ENCODE measurements at regions not wholly inside any gene's neighbourhood (a gene's known extent, or its start where the extent isn't known, plus 50 kb on each side); places are given as distances from the start of the nearest gene placed in this dataset.

DNA sequence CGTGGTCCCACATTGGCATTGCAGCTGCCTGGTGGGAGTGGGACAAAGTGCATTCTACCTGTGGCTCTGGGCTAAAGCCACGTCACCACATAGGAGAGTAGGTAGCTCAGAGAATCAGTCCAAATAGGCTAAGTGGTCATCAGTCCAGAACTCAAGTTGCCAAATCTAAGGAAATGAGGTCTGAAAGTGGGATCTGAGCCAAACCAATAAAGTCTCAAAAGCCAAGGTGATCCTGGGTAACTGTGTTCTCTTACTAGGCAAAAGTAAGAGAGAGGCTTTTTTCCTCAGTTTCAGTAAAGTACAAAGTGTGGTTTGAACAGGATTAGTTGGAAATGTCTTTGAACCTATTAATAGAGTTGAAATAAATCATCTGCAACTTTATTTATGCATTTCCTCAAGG is 68.6 kb upstream of the CNKSR3 start:
- H3K27me3 ChIP-seq (ENCODE audit: control insufficient read depth, extremely low read depth, insufficient read depth, low read length), result no peaks in the 10 kb centered on the region
- no peaks in the 10 kb centered on the region for H3K9me3 ChIP-seq (ENCODE audit: control insufficient read depth, low read depth, low read length)
- dilution Hi-C loops (cut with MboI; ENCODE audit: extremely low pct_ligation_motif_present, low sequenced_read_pairs), result no loop called here
- H3K9ac ChIP-seq (ENCODE audit: control insufficient read depth, extremely low read depth, insufficient read depth, low read length), result no peak overlapping the region
- no peaks in the 10 kb centered on the region for H3K9me1 ChIP-seq (ENCODE audit: control insufficient read depth, extremely low read depth, insufficient read depth, low read length)
- peaks cover 14% of the 10 kb centered on the region for H3K4me1 ChIP-seq (ENCODE audit: control insufficient read depth, extremely low read depth, insufficient read depth, low read length)
- H3K4me2 ChIP-seq (ENCODE audit: control insufficient read depth, extremely low read depth, insufficient read depth, low read depth, low read length), result no peak overlapping the region
- no peak overlapping the region for H3K4me3 ChIP-seq (ENCODE audit: control insufficient read depth in 2 of 3, extremely low read depth in 1 of 3, insufficient read depth in 2 of 3, low read depth in 1 of 3, low read length in 3 of 3)
- no peak for TF ChIP-seq EZH2 (IDR thresholded peaks at IDR 0.05; ENCODE audit: low read length)
- TF ChIP-seq, protein P1, sequence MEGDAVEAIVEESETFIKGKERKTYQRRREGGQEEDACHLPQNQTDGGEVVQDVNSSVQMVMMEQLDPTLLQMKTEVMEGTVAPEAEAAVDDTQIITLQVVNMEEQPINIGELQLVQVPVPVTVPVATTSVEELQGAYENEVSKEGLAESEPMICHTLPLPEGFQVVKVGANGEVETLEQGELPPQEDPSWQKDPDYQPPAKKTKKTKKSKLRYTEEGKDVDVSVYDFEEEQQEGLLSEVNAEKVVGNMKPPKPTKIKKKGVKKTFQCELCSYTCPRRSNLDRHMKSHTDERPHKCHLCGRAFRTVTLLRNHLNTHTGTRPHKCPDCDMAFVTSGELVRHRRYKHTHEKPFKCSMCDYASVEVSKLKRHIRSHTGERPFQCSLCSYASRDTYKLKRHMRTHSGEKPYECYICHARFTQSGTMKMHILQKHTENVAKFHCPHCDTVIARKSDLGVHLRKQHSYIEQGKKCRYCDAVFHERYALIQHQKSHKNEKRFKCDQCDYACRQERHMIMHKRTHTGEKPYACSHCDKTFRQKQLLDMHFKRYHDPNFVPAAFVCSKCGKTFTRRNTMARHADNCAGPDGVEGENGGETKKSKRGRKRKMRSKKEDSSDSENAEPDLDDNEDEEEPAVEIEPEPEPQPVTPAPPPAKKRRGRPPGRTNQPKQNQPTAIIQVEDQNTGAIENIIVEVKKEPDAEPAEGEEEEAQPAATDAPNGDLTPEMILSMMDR (optimal IDR thresholded peaks at IDR 0.05 in 1 of 3, IDR thresholded peaks at IDR 0.05 in 1 of 3, conservative IDR thresholded peaks at IDR 0.05 in 1 of 3; ENCODE audit: extremely low read depth in 1 of 3, insufficient read depth in 2 of 3, low read length in 3 of 3), result no peak
- no peak overlapping the region for H2AFZ ChIP-seq (ENCODE audit: control insufficient read depth, low read length)
- no peak for FAIRE-seq
- H4K20me1 ChIP-seq (ENCODE audit: control insufficient read depth, extremely low read depth, insufficient read depth, low read length), result no peaks in the 10 kb centered on the region
- no peaks in the 10 kb centered on the region for H3K36me3 ChIP-seq (ENCODE audit: control insufficient read depth in 2 of 2, extremely low read depth in 1 of 2, insufficient read depth in 2 of 2, low read length in 2 of 2)
- DNase-seq (ENCODE audit: low read depth, low spot score), result no peak
- no peak overlapping the region for H3K27ac ChIP-seq (ENCODE audit: control insufficient read depth, insufficient read depth, low read length)
- H3K79me2 ChIP-seq (ENCODE audit: control insufficient read depth, insufficient read depth, low read length), result no peaks in the 10 kb centered on the region

DNA sequence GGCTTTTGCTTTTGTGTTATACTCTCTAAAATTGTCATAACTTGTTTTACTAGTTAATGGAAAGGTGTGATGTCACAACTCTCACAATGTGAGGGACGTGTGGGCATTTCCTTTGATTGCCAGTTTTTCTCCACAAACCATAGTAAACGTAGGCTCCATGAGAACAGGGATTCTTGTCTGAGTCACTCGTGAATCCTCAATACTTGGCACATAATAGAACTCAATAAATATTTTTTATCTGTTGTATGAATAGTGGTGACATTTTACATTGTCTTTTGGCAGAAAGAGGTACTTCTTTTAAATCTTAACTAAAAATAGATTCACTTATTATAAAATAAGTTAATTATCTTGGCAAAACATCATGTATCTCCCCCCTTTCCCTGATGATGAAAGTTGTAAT is 69.0 kb upstream of the CNKSR3 start:
- dilution Hi-C loops (cut with MboI; ENCODE audit: extremely low pct_ligation_motif_present, low sequenced_read_pairs), result no loop called here
- no peak overlapping the region for H3K27ac ChIP-seq (ENCODE audit: control insufficient read depth, insufficient read depth, low read length)
- peaks cover 14% of the 10 kb centered on the region for H3K4me1 ChIP-seq (ENCODE audit: control insufficient read depth, extremely low read depth, insufficient read depth, low read length)
- no peaks in the 10 kb centered on the region for H4K20me1 ChIP-seq (ENCODE audit: control insufficient read depth, extremely low read depth, insufficient read depth, low read length)
- H3K4me2 ChIP-seq (ENCODE audit: control insufficient read depth, extremely low read depth, insufficient read depth, low read depth, low read length), result no peak overlapping the region
- H3K9me1 ChIP-seq (ENCODE audit: control insufficient read depth, extremely low read depth, insufficient read depth, low read length), result no peaks in the 10 kb centered on the region
- FAIRE-seq, result no peak
- no peak for DNase-seq (ENCODE audit: low read depth, low spot score)
- no peak overlapping the region for H2AFZ ChIP-seq (ENCODE audit: control insufficient read depth, low read length)
- no peaks in the 10 kb centered on the region for H3K27me3 ChIP-seq (ENCODE audit: control insufficient read depth, extremely low read depth, insufficient read depth, low read length)
- TF ChIP-seq, protein P1 (optimal IDR thresholded peaks at IDR 0.05 in 1 of 3, IDR thresholded peaks at IDR 0.05 in 1 of 3, conservative IDR thresholded peaks at IDR 0.05 in 1 of 3; ENCODE audit: extremely low read depth in 1 of 3, insufficient read depth in 2 of 3, low read length in 3 of 3), result no peak
- no peak for TF ChIP-seq EZH2 (IDR thresholded peaks at IDR 0.05; ENCODE audit: low read length)
- H3K9ac ChIP-seq (ENCODE audit: control insufficient read depth, extremely low read depth, insufficient read depth, low read length), result no peak overlapping the region
- H3K4me3 ChIP-seq (ENCODE audit: control insufficient read depth in 2 of 3, extremely low read depth in 1 of 3, insufficient read depth in 2 of 3, low read depth in 1 of 3, low read length in 3 of 3), result no peak overlapping the region
- H3K9me3 ChIP-seq (ENCODE audit: control insufficient read depth, low read depth, low read length), result no peaks in the 10 kb centered on the region
- H3K79me2 ChIP-seq (ENCODE audit: control insufficient read depth, insufficient read depth, low read length), result no peaks in the 10 kb centered on the region
- no peaks in the 10 kb centered on the region for H3K36me3 ChIP-seq (ENCODE audit: control insufficient read depth in 2 of 2, extremely low read depth in 1 of 2, insufficient read depth in 2 of 2, low read length in 2 of 2)
